ENCODE measurements at regions not wholly inside any gene's neighbourhood (a gene's known extent, or its start where the extent isn't known, plus 50 kb on each side); places are given as distances from the start of the nearest gene placed in this dataset.

- TF ChIP-seq CTCF (IDR thresholded peaks at IDR 0.05) (no peak), POLR2A (IDR thresholded peaks at IDR 0.05) (no peak)
Observed at GRCh38 chr4:17013382-17014006, 115.0 kb upstream of the LDB2 start.

All from body of pancreas (tissue), 4 donors.